ENCODE measurements at regions not wholly inside any gene's neighbourhood (a gene's known extent, or its start where the extent isn't known, plus 50 kb on each side); places are given as distances from the start of the nearest gene placed in this dataset.
A peak's percentile ranks its signal among the peaks of the same experiment; 100 is the strongest.

DNA sequence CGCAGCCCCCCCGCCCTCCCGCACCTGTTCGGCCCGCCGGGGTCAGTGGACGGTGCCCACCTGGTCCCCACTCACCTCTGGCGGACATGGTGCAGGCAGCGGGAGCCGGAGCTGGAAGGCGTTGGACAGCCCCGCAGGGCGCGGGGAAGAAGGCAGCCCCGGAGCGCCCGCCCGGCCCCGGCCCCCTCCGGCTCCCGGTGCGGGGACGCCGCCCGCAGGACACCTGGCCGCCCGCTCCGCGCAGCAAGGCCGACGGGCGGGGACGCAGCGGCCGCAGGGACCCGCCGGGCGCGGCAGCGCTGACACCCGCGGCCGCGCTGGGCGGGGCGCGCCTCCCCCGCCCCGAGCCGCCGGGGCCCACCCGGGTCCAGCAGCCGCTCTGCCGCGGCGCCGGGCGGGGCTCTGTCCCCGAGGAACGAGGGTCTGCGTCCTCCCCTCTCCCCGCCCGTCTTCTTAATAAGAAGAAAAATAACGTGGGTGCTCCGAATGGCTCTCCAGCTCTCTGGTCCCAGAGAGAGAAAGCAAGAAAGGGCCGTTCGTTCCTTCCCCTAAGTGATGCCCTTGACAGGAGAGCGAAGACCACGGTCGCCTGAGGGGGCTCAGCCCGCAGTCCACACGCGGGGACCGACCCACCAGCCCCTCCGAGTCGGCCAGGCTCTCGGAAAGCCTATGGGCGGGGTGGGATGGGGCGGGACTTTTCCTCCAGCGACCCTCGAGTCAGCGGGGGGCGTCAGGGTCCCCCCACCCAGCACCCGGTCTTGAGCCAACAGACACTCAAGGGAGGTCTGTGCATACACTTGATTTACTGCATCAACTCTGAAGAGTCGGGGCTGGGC lies 53.4 kb upstream of the FHIP2A start:
- WGBS (ENCODE audit: insufficient coverage, insufficient read length), result no CpG with 5 or more reads among the region's 85 CpGs
- H3K4me3 ChIP-seq (ENCODE audit: low read length), result peak overlapping the region; percentile 58; the same call in 1 of the 2 replicates

GRCh38 chr10:114770009-114770408 lies 51.6 kb upstream of the FHIP2A start:
- no peak overlapping the region for H3K4me3 ChIP-seq (ENCODE audit: low read length)
- H3K9me3 ChIP-seq (ENCODE audit: control insufficient read depth, insufficient read depth, low read length), result no peaks in the 10 kb centered on the region
- no peaks in the 10 kb centered on the region for H3K27me3 ChIP-seq (ENCODE audit: control insufficient read depth, insufficient read depth, low read length)
- H3K4me1 ChIP-seq (ENCODE audit: control insufficient read depth, insufficient read depth, low read length), result no peaks in the 10 kb centered on the region; the same call in 1 of the 2 replicates
- H3K36me3 ChIP-seq (ENCODE audit: control insufficient read depth, insufficient read depth, low read length), result no peaks in the 10 kb centered on the region
- DNase-seq (ENCODE audit: low read depth, low spot score), result no peak
- H3K27ac ChIP-seq (ENCODE audit: low read length), result no peak overlapping the region

More for the DNA sequence above, 53.4 kb upstream of the FHIP2A start:
- H3K27ac ChIP-seq (ENCODE audit: low read length), result no peak overlapping the region
- no peak for DNase-seq (ENCODE audit: low read depth, low spot score)
- H3K9me3 ChIP-seq (ENCODE audit: control insufficient read depth, insufficient read depth, low read length), result no peaks in the 10 kb centered on the region
- H3K36me3 ChIP-seq (ENCODE audit: control insufficient read depth, insufficient read depth, low read length), result no peaks in the 10 kb centered on the region
- H3K4me1 ChIP-seq (ENCODE audit: control insufficient read depth, insufficient read depth, low read length), result no peaks in the 10 kb centered on the region
- no peaks in the 10 kb centered on the region for H3K27me3 ChIP-seq (ENCODE audit: control insufficient read depth, insufficient read depth, low read length)

DNA sequence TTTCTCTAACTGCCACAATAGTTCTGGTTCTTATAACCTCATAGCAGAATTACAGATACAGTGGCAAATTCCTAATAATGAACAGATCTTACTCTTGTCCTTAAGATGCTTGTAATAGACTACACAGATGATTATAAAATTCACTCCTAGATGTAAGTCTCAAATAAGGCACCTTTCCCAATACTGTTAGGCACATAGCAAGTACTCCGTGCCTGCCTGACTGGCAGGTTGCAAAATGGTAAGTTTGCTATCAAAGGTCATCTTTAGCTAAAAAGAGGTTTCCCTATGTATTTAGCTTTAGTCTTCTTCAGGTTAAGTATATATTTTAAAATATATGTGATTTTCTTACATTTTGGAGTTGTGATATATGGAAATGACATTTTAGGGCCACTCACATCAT lies 50.4 kb upstream of the FHIP2A start:
- H3K4me3 ChIP-seq (ENCODE audit: low read length), result no peak overlapping the region
- no peaks in the 10 kb centered on the region for H3K27me3 ChIP-seq (ENCODE audit: control insufficient read depth, insufficient read depth, low read length)
- no peaks in the 10 kb centered on the region for H3K9me3 ChIP-seq (ENCODE audit: control insufficient read depth, insufficient read depth, low read length)
- no peaks in the 10 kb centered on the region for H3K36me3 ChIP-seq (ENCODE audit: control insufficient read depth, insufficient read depth, low read length)
- DNase-seq (ENCODE audit: low read depth, low spot score), result no peak
- no peak overlapping the region for H3K27ac ChIP-seq (ENCODE audit: low read length)
- no CpG with 5 or more reads among the region's 1 CpG for WGBS (ENCODE audit: insufficient coverage, insufficient read length)
- H3K4me1 ChIP-seq (ENCODE audit: control insufficient read depth, insufficient read depth, low read length), result no peaks in the 10 kb centered on the region; the same call in 1 of the 2 replicates

DNA sequence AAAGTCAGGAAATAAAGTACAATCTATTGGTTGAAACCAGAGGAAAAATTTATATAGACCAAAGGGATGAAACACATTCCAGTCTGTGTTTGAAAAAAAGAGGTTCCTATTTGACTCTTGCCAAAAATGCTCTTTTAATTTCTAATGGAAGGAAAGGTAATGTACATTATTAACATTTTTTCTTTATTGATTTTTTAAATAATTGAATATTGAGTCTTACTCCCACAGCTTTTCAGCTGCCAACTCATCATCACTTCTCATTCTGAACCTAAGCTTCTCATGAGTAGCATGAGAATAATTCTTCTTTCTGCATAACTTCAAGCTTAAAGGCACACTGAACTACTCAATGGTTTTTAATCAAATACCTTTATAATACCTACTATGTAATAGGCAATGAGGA lies 49.8 kb upstream of the FHIP2A start:
- Histone ChIP-seq H3K4me1 (ENCODE audit: control insufficient read depth, insufficient read depth, low read length) (no peaks in the 10 kb centered on the region; the same call in 1 of the 2 replicates), H3K9me3 (ENCODE audit: control insufficient read depth, insufficient read depth, low read length) (no peaks in the 10 kb centered on the region), H3K27me3 (ENCODE audit: control insufficient read depth, insufficient read depth, low read length) (no peaks in the 10 kb centered on the region), H3K36me3 (ENCODE audit: control insufficient read depth, insufficient read depth, low read length) (no peaks in the 10 kb centered on the region), H3K4me3 (ENCODE audit: low read length) (no peak overlapping the region), H3K27ac (ENCODE audit: low read length) (no peak overlapping the region)
- no peak for DNase-seq (ENCODE audit: low read depth, low spot score)

All from iPS DF 6.9 (cell line).